Esophagus squamous epithelium (tissue), 4 donors: ENCODE measurements at regions not wholly inside any gene's neighbourhood (a gene's known extent, or its start where the extent isn't known, plus 50 kb on each side); places are given as distances from the start of the nearest gene placed in this dataset.

Source experiments
- CTCF ChIP-seq, 6 experiments: fragments of 450-650 bp in 4 of 6; fragments of 200-600 bp in 2 of 6; sonication (generic) in 2 of 6; IDR thresholded peaks; one replicate each; pipeline ENCODE4 v1.5.1; 2016 to 2019; ENCODE audit warnings: antibody characterized with exemption in 6 of 6, mild to moderate bottlenecking in 4 of 6, moderate library complexity in 4 of 6
- POLR2A ChIP-seq, 4 donors: fragments of 450-650 bp; IDR thresholded peaks; one replicate each; pipeline ENCODE4 v1.6.1; 2017; ENCODE audit warnings: antibody characterized with exemption in 4 of 4, mild to moderate bottlenecking in 4 of 4, moderate library complexity in 3 of 4

GRCh38 chr6:10163203-10163962 lies 251.5 kb downstream of the TFAP2A start:
- TF ChIP-seq CTCF (IDR thresholded peaks at IDR 0.05) (no peak), POLR2A (IDR thresholded peaks at IDR 0.05) (no peak)
